DND-41 (cell line): ENCODE measurements at regions not wholly inside any gene's neighbourhood (a gene's known extent, or its start where the extent isn't known, plus 50 kb on each side); places are given as distances from the start of the nearest gene placed in this dataset.

Source experiments
- EZH2 ChIP-seq: IDR thresholded peaks from 3 replicates; pipeline ENCODE4 v1.6.1; 2012; ENCODE audit warnings: borderline replicate concordance, low read depth, mild to moderate bottlenecking, moderate library complexity, low read length, inconsistent platforms; ENCODE audit not compliant: severe bottlenecking
- TF ChIP-seq, protein P1 (sequence below): IDR thresholded peaks from 2 replicates; pipeline ENCODE4 v1.5.1; 2012; ENCODE audit warnings: borderline replicate concordance, low read length, moderate library complexity, mild to moderate bottlenecking; ENCODE audit not compliant: poor library complexity, severe bottlenecking; ENCODE audit errors: extremely low read depth

DNA sequence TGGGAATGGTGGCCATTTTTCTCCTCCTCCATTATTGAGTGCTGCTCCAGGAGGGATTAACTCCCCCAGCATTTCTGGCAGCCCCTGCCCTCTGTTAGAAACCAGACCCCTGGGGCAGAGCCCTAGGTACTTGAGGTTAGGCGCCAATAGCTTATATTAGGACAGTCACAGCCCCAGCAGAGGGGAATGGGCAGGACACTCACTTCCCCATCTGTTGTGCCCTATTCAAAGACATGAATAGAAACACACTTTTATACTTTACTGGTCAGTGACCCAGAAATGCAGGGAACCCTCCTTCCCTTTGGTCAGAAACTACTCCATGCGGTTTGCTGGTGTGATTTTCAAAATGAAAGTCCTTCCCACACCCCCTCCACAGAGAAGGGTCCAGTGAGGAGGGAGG, 267.7 kb downstream of the PTBP2 start:
- TF ChIP-seq, protein P1, sequence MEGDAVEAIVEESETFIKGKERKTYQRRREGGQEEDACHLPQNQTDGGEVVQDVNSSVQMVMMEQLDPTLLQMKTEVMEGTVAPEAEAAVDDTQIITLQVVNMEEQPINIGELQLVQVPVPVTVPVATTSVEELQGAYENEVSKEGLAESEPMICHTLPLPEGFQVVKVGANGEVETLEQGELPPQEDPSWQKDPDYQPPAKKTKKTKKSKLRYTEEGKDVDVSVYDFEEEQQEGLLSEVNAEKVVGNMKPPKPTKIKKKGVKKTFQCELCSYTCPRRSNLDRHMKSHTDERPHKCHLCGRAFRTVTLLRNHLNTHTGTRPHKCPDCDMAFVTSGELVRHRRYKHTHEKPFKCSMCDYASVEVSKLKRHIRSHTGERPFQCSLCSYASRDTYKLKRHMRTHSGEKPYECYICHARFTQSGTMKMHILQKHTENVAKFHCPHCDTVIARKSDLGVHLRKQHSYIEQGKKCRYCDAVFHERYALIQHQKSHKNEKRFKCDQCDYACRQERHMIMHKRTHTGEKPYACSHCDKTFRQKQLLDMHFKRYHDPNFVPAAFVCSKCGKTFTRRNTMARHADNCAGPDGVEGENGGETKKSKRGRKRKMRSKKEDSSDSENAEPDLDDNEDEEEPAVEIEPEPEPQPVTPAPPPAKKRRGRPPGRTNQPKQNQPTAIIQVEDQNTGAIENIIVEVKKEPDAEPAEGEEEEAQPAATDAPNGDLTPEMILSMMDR: no peak
- no peak for TF ChIP-seq EZH2
